A549 (cell line): ENCODE measurements at regions not wholly inside any gene's neighbourhood (a gene's known extent, or its start where the extent isn't known, plus 50 kb on each side); places are given as distances from the start of the nearest gene placed in this dataset.

Experiments
- POLR2A ChIP-seq: IDR thresholded peaks from 2 replicates; pipeline ENCODE4 v1.6.1; 2012; ENCODE audit warnings: mild to moderate bottlenecking, low read length
- TF ChIP-seq, protein P1 (sequence below): fragments of >200 bp; sonication (Bioruptor Twin); formaldehyde crosslinking; IDR thresholded peaks from 3 replicates; pipeline ENCODE4 v1.5.1; 2016

DNA sequence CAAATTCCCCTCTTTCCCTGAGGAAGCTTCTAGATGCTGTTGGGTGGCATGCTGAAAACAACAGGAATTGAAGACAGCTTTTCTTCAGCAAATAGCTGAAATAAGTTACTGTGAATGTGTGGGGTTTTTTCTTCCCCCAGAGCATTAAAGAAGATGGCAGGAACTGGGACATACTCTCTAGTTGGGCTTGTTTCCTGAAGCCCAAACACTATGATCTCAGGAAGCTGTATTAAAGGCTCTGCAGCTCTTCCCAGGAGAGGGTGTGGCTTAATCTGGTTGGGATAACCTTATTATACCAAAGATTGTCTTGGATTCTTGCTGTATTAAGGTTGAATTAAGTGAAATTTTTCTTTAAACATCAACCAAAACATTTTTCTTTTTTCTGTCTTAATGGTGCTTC is 64.9 kb upstream of the LMO4 start:
- no peak for TF ChIP-seq POLR2A
- TF ChIP-seq, protein P1, sequence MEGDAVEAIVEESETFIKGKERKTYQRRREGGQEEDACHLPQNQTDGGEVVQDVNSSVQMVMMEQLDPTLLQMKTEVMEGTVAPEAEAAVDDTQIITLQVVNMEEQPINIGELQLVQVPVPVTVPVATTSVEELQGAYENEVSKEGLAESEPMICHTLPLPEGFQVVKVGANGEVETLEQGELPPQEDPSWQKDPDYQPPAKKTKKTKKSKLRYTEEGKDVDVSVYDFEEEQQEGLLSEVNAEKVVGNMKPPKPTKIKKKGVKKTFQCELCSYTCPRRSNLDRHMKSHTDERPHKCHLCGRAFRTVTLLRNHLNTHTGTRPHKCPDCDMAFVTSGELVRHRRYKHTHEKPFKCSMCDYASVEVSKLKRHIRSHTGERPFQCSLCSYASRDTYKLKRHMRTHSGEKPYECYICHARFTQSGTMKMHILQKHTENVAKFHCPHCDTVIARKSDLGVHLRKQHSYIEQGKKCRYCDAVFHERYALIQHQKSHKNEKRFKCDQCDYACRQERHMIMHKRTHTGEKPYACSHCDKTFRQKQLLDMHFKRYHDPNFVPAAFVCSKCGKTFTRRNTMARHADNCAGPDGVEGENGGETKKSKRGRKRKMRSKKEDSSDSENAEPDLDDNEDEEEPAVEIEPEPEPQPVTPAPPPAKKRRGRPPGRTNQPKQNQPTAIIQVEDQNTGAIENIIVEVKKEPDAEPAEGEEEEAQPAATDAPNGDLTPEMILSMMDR, result no peak
